Stimulated activated naive CD8-positive, alpha-beta T cell treated with anti-CD3 and anti-CD28 coated beads, Interleukin-15, amount 100 ng/mL, for 72 hours (primary cell): ENCODE measurements at regions not wholly inside any gene's neighbourhood (a gene's known extent, or its start where the extent isn't known, plus 50 kb on each side); places are given as distances from the start of the nearest gene placed in this dataset.

Experiments
- ATAC-seq: fragments of 150-1000 bp; cut with Tn5 transposase; 2 replicates; pipeline ENCODE4 v1.10.0; 2021; ENCODE audit warnings: mild to moderate bottlenecking, moderate library complexity
- DNase-seq, 2 donors: peaks; one replicate each; pipeline ENCODE4 v3.0.0; 2021 to 2022
- H3K27ac Mint-ChIP-seq, 2 donors: one replicate each; pipeline ENCODE4 v1.8.0; 2022; ENCODE audit warnings: mild to moderate bottlenecking in 2 of 2, mixed read lengths in 2 of 2, moderate library complexity in 2 of 2
- H3K27me3 Mint-ChIP-seq: one replicate; pipeline ENCODE4 v1.8.0; 2022; ENCODE audit warnings: mixed read lengths
- H3K4me1 Mint-ChIP-seq: one replicate; pipeline ENCODE4 v1.8.0; 2022; ENCODE audit warnings: mild to moderate bottlenecking, mixed read lengths
- H3K4me3 Mint-ChIP-seq, 2 donors: one replicate each; pipeline ENCODE4 v1.8.0; 2022; ENCODE audit warnings: mild to moderate bottlenecking in 2 of 2, mixed read lengths in 2 of 2, moderate library complexity in 1 of 2
- H3K9me3 Mint-ChIP-seq, 2 donors: one replicate each; pipeline ENCODE4 v1.8.0; 2022; ENCODE audit warnings: mixed read lengths in 2 of 2

DNA sequence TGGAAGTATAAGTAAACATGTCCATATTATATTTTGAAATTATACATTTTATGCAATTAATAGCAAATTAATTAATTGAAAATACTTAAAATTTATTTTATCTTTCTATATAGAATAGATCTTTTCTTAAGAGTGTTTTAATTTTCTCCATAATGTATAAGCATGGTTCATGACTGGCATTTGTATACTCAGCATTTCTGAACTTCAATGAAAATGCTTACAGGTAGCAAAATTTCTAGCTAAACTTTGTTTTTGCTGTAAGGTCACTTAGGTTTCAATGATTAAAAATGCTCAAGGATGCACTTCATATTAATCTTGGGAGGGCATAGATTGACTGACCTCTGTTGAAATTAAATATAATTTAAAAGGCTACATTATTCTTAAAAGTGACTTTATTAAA lies 1108.1 kb downstream of the BRINP3 start:
- Mint-ChIP-seq H3K4me3 (no peak overlapping the region), H3K4me1 (no peaks in the 10 kb centered on the region)
- no peak for ATAC-seq

DNA sequence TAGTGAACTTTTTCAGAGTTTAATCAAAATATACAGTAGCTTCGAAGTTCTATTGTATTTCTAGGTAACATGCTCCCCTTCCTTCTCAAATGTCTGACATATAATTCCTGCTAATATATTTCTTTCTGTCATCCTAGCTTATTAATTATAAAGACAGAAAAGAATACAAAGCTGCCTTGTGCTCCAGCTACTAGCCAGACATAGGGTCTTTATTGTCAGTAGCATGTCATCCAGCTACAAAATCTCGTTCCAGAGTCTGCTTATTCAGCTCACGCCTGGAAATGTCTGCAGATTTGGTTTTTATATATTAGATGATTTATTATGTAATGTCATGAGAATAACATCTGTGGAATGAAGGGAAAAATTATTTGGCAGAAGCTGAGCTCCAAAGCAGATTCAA lies 1102.8 kb downstream of the BRINP3 start:
- Mint-ChIP-seq H3K9me3 (peaks cover 4 to 7% of the 10 kb centered on the region in 2 donors), H3K27ac (no peak overlapping the region), H3K27me3 (no peaks in the 10 kb centered on the region), H3K4me3 (no peak overlapping the region), H3K4me1 (no peaks in the 10 kb centered on the region)
- DNase-seq (no peak), ATAC-seq (no peak)

More for the DNA sequence above, 1108.1 kb downstream of the BRINP3 start:
- Mint-ChIP-seq H3K9me3 (peaks cover 7 to 10% of the 10 kb centered on the region in 2 donors), H3K27ac (no peak overlapping the region), H3K27me3 (no peaks in the 10 kb centered on the region)
- no peak for DNase-seq

DNA sequence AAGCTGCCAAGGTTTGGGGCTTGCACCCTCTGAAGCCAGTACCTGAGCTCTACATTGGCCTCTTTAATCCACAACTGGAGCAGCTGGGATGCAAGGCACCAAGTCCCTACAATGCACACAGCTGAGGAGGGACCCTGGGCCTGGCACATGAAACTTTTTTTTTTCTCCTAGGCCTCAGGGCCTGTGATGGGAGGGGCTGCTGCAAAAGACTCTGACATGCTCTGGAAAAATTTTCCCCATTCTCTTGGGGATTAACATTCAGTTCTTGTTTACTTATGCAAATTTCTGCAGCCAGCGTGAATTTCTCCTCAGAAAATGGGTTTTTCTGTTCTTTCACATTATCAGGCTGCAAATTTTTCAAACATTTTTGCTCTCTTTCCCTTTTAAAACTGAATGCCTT lies 1072.2 kb downstream of the BRINP3 start:
- ATAC-seq (no peak), DNase-seq (no peak)
- H3K27ac Mint-ChIP-seq = no peak overlapping the region
- H3K9me3 Mint-ChIP-seq = peaks cover 18 to 32% of the 10 kb centered on the region in 2 donors
- H3K27me3 Mint-ChIP-seq = no peaks in the 10 kb centered on the region
- H3K4me3 Mint-ChIP-seq = no peak overlapping the region
- H3K4me1 Mint-ChIP-seq = no peaks in the 10 kb centered on the region

DNA sequence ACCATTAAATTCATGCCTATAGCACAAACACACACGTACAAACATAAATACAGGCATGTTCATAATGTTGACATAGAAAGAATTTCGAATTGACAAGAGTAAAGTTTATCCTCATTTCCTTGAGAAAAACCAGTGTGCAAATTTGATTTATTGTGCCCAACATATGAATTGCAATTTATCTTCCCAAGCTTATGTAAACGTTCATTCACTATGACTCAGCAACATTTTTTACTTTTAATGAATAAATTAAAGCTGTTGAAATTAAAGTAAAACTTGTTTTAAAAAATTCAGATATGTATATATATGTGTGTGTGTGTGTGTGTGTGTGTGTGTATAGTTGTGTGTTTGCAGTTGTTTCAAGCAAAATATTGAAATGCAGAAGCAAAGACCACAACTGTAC lies 1067.9 kb downstream of the BRINP3 start:
- no peak for ATAC-seq
- Mint-ChIP-seq H3K27ac (no peak overlapping the region), H3K4me3 (no peak overlapping the region), H3K4me1 (no peaks in the 10 kb centered on the region), H3K9me3 (peaks cover 7 to 20% of the 10 kb centered on the region in 2 donors), H3K27me3 (no peaks in the 10 kb centered on the region)
- DNase-seq = no peak

GRCh38 chr1:189424746-189425331 lies 1052.8 kb downstream of the BRINP3 start:
- Mint-ChIP-seq H3K27me3 (no peaks in the 10 kb centered on the region), H3K4me1 (no peaks in the 10 kb centered on the region), H3K27ac (no peak overlapping the region), H3K9me3 (peaks cover 0 to 13% of the 10 kb centered on the region in 2 donors), H3K4me3 (no peak overlapping the region)
- no peak for ATAC-seq
- DNase-seq = no peak

- H3K27me3 Mint-ChIP-seq = no peaks in the 10 kb centered on the region
- H3K4me1 Mint-ChIP-seq = no peaks in the 10 kb centered on the region
- DNase-seq (no peak), ATAC-seq (no peak)
- H3K9me3 Mint-ChIP-seq = peaks cover 0 to 13% of the 10 kb centered on the region in 2 donors
- H3K4me3 Mint-ChIP-seq = no peak overlapping the region
- H3K27ac Mint-ChIP-seq = no peak overlapping the region
Measured at GRCh38 chr1:189429610-189430009, 1048.1 kb downstream of the BRINP3 start.

- DNase-seq (no peak), ATAC-seq (no peak)
- Mint-ChIP-seq H3K9me3 (peaks cover 0 to 6% of the 10 kb centered on the region in 2 donors), H3K4me1 (no peaks in the 10 kb centered on the region), H3K27ac (no peak overlapping the region), H3K27me3 (no peaks in the 10 kb centered on the region), H3K4me3 (no peak overlapping the region)
Measured at GRCh38 chr1:189431447-189431846, 1046.2 kb downstream of the BRINP3 start.

DNA sequence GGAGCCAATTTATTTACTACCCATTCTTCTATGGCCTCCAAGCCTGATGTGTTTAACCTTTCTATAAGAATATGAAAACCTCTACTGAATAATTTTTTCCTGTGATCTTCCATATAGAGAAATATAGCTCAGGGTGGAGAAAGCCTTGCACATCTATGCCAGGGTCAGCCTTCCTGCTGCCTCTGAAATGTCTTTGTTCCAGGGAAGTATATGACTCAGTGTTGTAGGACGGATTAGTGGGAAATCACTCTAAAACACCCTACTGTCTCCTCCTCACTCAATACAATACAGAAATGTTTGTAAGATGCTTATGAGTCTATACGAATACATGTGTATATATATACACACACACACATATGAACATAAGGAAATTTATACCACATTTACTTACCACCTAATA lies 1044.9 kb downstream of the BRINP3 start:
- no peaks in the 10 kb centered on the region for H3K27me3 Mint-ChIP-seq
- DNase-seq = no peak
- no peak overlapping the region for H3K4me3 Mint-ChIP-seq
- H3K4me1 Mint-ChIP-seq = no peaks in the 10 kb centered on the region
- H3K27ac Mint-ChIP-seq = no peak overlapping the region
- H3K9me3 Mint-ChIP-seq = peaks cover 0 to 6% of the 10 kb centered on the region in 2 donors
- ATAC-seq = no peak

- no peak overlapping the region for H3K27ac Mint-ChIP-seq
- no peak overlapping the region for H3K4me3 Mint-ChIP-seq
- DNase-seq (no peak), ATAC-seq (no peak)
- no peaks in the 10 kb centered on the region for H3K9me3 Mint-ChIP-seq
- no peaks in the 10 kb centered on the region for H3K27me3 Mint-ChIP-seq
- no peaks in the 10 kb centered on the region for H3K4me1 Mint-ChIP-seq
Measured at GRCh38 chr1:189434461-189434860, 1043.2 kb downstream of the BRINP3 start.

GRCh38 chr1:189435398-189435797 lies 1042.3 kb downstream of the BRINP3 start:
- no peaks in the 10 kb centered on the region for H3K4me1 Mint-ChIP-seq
- DNase-seq (no peak), ATAC-seq (no peak)
- no peak overlapping the region for H3K4me3 Mint-ChIP-seq
- no peaks in the 10 kb centered on the region for H3K27me3 Mint-ChIP-seq
- H3K27ac Mint-ChIP-seq = no peak overlapping the region
- H3K9me3 Mint-ChIP-seq = no peaks in the 10 kb centered on the region

GRCh38 chr1:189438808-189439207 lies 1038.9 kb downstream of the BRINP3 start:
- Mint-ChIP-seq H3K9me3 (no peaks in the 10 kb centered on the region), H3K4me1 (no peaks in the 10 kb centered on the region), H3K27ac (no peak overlapping the region), H3K27me3 (no peaks in the 10 kb centered on the region), H3K4me3 (no peak overlapping the region)
- ATAC-seq (no peak), DNase-seq (no peak)

- Mint-ChIP-seq H3K4me3 (no peak overlapping the region), H3K4me1 (no peaks in the 10 kb centered on the region), H3K9me3 (peaks cover 8 to 16% of the 10 kb centered on the region in 2 donors), H3K27me3 (no peaks in the 10 kb centered on the region), H3K27ac (no peak overlapping the region)
- no peak for ATAC-seq
- no peak for DNase-seq
Measured at GRCh38 chr1:189463166-189463565, 1014.5 kb downstream of the BRINP3 start.

GRCh38 chr1:189496768-189497167 lies 980.9 kb downstream of the BRINP3 start:
- H3K27ac Mint-ChIP-seq = no peak overlapping the region
- H3K27me3 Mint-ChIP-seq = no peaks in the 10 kb centered on the region
- no peaks in the 10 kb centered on the region for H3K4me1 Mint-ChIP-seq
- peaks cover 8 to 11% of the 10 kb centered on the region in 2 donors for H3K9me3 Mint-ChIP-seq
- DNase-seq (no peak), ATAC-seq (no peak)
- H3K4me3 Mint-ChIP-seq = no peak overlapping the region

- Mint-ChIP-seq H3K9me3 (peaks cover 8 to 11% of the 10 kb centered on the region in 2 donors), H3K4me3 (no peak overlapping the region), H3K27me3 (no peaks in the 10 kb centered on the region), H3K27ac (no peak overlapping the region), H3K4me1 (no peaks in the 10 kb centered on the region)
- ATAC-seq (no peak), DNase-seq (no peak)
Measured at GRCh38 chr1:189499736-189500135, 977.9 kb downstream of the BRINP3 start.

DNA sequence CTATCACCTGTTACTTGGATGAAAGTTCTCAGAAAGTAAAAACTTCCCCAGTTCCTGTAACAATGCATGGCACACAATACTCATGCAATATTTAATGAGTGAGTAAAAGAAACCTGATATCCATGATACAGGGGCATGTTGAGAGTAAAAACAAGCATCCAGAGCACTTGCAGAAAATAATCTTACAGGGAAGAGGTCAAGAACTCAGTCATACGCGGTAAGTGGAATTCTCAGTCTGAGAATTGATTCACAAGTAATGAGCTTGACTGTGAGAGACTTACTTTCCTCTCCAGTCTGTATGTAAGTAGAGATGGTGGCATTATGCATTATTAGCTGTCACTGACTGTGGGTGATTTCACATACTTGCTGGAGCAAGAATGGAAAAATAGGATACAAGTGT lies 976.9 kb downstream of the BRINP3 start:
- peaks cover 8 to 11% of the 10 kb centered on the region in 2 donors for H3K9me3 Mint-ChIP-seq
- H3K4me1 Mint-ChIP-seq = no peaks in the 10 kb centered on the region

GRCh38 chr1:189510827-189511226 lies 966.8 kb downstream of the BRINP3 start:
- Mint-ChIP-seq H3K27me3 (no peaks in the 10 kb centered on the region), H3K4me3 (no peak overlapping the region)
- no peak for ATAC-seq

More for the DNA sequence above, 976.9 kb downstream of the BRINP3 start:
- Mint-ChIP-seq H3K27me3 (no peaks in the 10 kb centered on the region), H3K4me3 (no peak overlapping the region), H3K27ac (no peak overlapping the region)
- no peak for DNase-seq
- no peak for ATAC-seq

GRCh38 chr1:189513091-189513490 lies 964.6 kb downstream of the BRINP3 start:
- DNase-seq = no peak
- no peaks in the 10 kb centered on the region for H3K27me3 Mint-ChIP-seq
- peaks cover 8 to 15% of the 10 kb centered on the region in 2 donors for H3K9me3 Mint-ChIP-seq
- no peak overlapping the region for H3K4me3 Mint-ChIP-seq
- H3K4me1 Mint-ChIP-seq = no peaks in the 10 kb centered on the region
- no peak for ATAC-seq
- H3K27ac Mint-ChIP-seq = no peak overlapping the region

More at GRCh38 chr1:189510827-189511226, 966.8 kb downstream of the BRINP3 start:
- DNase-seq = no peak
- no peak overlapping the region for H3K27ac Mint-ChIP-seq
- no peaks in the 10 kb centered on the region for H3K4me1 Mint-ChIP-seq
- peaks cover 10 to 13% of the 10 kb centered on the region in 2 donors for H3K9me3 Mint-ChIP-seq
